A172 (cell line): ENCODE measurements at regions not wholly inside any gene's neighbourhood (a gene's known extent, or its start where the extent isn't known, plus 50 kb on each side); places are given as distances from the start of the nearest gene placed in this dataset.
"Not testable (repeated sequence)": the region's sequence is repeated elsewhere in the genome, so short reads cannot be mapped to it uniquely, and the experiment has no call there.

Experiments used
- DNase-seq: peaks from one replicate; pipeline ENCODE4 v3.0.0-alpha.2; 2015; ENCODE audit warnings: low spot score

- peak; percentile 64 for DNase-seq
Measured at GRCh38 chrX:22800806-22801205, 199.0 kb upstream of the DDX53 start.

DNA sequence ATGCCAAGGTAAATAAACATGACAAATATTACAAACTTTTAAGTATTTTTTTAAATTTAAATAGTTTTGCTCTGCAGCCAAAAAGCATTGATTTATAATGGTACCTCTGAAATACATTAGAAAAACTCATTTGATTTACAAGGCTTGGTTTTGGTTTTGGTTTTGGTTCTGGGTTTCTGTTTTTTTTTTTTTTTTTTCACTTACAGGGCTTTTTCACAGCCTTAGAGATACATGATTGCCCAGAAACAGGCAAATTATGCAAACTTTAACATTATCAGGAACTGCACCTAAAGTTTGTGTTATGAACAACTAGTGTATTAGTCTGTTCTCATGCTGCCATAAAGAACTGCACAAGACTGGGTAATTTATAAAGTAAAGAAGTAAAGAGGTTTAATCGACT, 196.4 kb upstream of the DDX53 start:
- DNase-seq = no peak

DNA sequence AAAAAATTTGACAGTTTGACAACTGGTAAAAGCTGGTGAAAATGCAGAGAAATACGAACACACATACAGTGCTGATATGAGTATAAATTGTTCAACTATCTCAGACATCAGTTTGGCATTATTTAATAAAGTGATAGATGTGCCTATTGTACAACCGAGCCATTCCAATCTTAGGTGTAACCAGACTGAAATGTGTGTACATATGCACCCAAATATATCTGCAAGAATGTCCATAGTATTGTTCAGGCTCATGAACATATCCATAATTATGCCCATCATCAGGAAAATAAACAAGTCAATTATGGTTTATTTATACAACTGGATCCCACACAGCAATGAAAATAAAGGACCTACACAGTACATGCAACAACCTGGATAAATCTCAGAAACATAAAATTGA, 188.9 kb upstream of the DDX53 start:
- no peak for DNase-seq

DNA sequence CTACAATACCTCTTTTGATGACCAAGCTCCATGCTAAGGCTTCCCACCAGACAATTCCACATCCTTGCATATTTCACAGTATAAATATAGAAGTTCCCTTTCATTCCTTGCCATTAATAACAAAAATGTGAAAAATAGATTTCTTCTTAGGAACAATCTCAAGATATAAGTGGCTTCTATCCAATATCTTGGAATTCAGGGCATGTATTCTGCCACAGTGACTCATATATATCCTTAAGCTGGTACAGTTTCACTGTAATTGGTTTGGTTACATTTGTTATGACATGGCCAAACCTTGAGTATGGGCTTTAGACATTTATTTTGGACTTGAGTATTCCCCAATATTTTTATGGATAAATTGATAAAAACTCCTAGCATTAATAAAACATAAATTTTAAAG, 181.7 kb upstream of the DDX53 start:
- DNase-seq = peak; percentile 6

- DNase-seq = no peak
Measured at GRCh38 chrX:22855693-22856092, 144.1 kb upstream of the DDX53 start.

- no peak for DNase-seq
Measured at GRCh38 chrX:22859642-22860041, 140.1 kb upstream of the DDX53 start.

- DNase-seq = not testable (repeated sequence)
Measured at GRCh38 chrX:22866801-22867200, 133.0 kb upstream of the DDX53 start.

DNA sequence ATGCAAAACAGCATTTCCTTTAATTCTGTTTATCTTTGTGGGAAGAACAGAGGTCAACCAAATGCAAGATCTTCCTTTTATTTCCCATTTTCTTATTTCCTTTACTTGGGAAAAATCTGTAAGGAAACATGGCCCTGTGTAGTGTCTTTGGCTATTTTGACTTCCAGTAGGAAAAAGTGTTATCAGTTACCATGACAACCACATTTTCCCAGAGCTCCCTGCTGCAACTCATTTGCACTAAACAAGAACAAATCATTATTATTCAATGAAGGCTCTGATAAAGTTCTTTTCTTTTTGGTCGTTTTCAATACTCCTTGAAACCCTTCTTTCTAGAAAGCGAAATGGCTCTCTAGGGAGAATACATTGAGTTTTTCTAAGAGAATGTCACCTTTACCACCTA, 117.2 kb upstream of the DDX53 start:
- no peak for DNase-seq

- no peak for DNase-seq
Measured at GRCh38 chrX:22889819-22890218, 109.9 kb upstream of the DDX53 start.

DNA sequence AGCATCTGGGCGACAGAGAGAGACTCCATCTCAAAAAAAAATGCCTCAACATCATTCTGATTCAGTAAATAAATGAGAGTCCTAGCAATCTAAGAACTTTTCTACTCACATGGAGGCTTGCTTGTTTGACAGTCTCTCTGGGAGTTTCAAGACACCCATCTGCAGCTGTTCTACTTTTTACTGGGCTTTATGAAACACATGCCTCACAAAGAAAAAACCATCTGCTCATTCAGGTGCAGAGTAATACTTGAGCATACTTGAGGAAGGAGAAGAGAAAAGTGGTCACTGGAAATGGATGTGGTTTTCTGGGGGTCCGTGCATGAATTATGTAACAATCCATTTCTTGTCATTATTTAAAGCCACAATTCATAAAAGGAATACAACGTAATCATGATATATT, 87.1 kb upstream of the DDX53 start:
- DNase-seq = no peak

- DNase-seq = peak; percentile 2
Measured at GRCh38 chrX:22922961-22923360, 76.8 kb upstream of the DDX53 start.

GRCh38 chrX:22934640-22935039, 65.1 kb upstream of the DDX53 start:
- DNase-seq = no peak

- DNase-seq = no peak
Measured at GRCh38 chrX:22944945-22945344, 54.8 kb upstream of the DDX53 start.
